H9 (cell line): ENCODE measurements at regions not wholly inside any gene's neighbourhood (a gene's known extent, or its start where the extent isn't known, plus 50 kb on each side); places are given as distances from the start of the nearest gene placed in this dataset.

ENCODE experiments used
- DNase-seq: peaks from one replicate; pipeline ENCODE4 v3.0.0-alpha.2; 2017
- H2AFZ ChIP-seq: one replicate; pipeline ENCODE4 v1.6.1; 2013; ENCODE audit warnings: mild to moderate bottlenecking, low read length, control low read depth, moderate library complexity
- H2AK5ac ChIP-seq: 2 replicates; pipeline ENCODE4 v1.6.1; 2013; ENCODE audit warnings: low read length, control low read depth, mixed read lengths; ENCODE audit not compliant: insufficient read length
- H2BK120ac ChIP-seq: one replicate; pipeline ENCODE4 v1.6.1; 2013; ENCODE audit warnings: low read depth, mild to moderate bottlenecking, low read length, control low read depth, inconsistent platforms; ENCODE audit not compliant: poor library complexity, severe bottlenecking
- H2BK12ac ChIP-seq: 2 replicates; pipeline ENCODE4 v1.6.1; 2013; ENCODE audit warnings: low read length, control low read depth, mixed read lengths, low read depth; ENCODE audit not compliant: insufficient read length
- H2BK15ac ChIP-seq: 2 replicates; pipeline ENCODE4 v1.6.1; 2013; ENCODE audit warnings: low read depth, low read length, control low read depth
- H2BK20ac ChIP-seq: one replicate; pipeline ENCODE4 v1.6.1; 2013; ENCODE audit warnings: low read depth, mild to moderate bottlenecking, low read length, control low read depth, inconsistent platforms; ENCODE audit not compliant: poor library complexity, severe bottlenecking
- H2BK5ac ChIP-seq: 2 replicates; pipeline ENCODE4 v1.6.1; 2013; ENCODE audit warnings: low read length, control low read depth, mixed read lengths; ENCODE audit not compliant: insufficient read length
- H3K14ac ChIP-seq: 2 replicates; pipeline ENCODE4 v1.6.1; 2013; ENCODE audit warnings: low read length, control low read depth; ENCODE audit not compliant: insufficient read depth
- H3K18ac ChIP-seq: 2 replicates; pipeline ENCODE4 v1.6.1; 2013; ENCODE audit warnings: low read depth, mild to moderate bottlenecking, mixed read lengths, low read length, control low read depth; ENCODE audit not compliant: insufficient read length
- H3K23ac ChIP-seq: 2 replicates; pipeline ENCODE4 v1.6.1; 2013; ENCODE audit warnings: low read length, control low read depth, mixed read lengths, low read depth; ENCODE audit not compliant: insufficient read length
- H3K23me2 ChIP-seq: 2 replicates; pipeline ENCODE4 v1.6.1; 2013; ENCODE audit warnings: low read depth, mild to moderate bottlenecking, mixed read lengths, low read length, control low read depth; ENCODE audit not compliant: insufficient read length, poor library complexity, severe bottlenecking
- H3K27ac ChIP-seq: 2 replicates; pipeline ENCODE4 v1.5.1; 2013; ENCODE audit warnings: low read length, control low read depth, mixed read lengths, low read depth; ENCODE audit not compliant: insufficient read length
- H3K27me3 ChIP-seq: 2 replicates; pipeline ENCODE4 v1.6.1; 2013; ENCODE audit warnings: low read length, control low read depth, inconsistent platforms; ENCODE audit not compliant: insufficient read depth
- H3K4ac ChIP-seq: 2 replicates; pipeline ENCODE4 v1.6.1; 2013; ENCODE audit warnings: low read depth, mild to moderate bottlenecking, control low read depth, inconsistent platforms, low read length, moderate library complexity
- H3K4me1 ChIP-seq: 2 replicates; pipeline ENCODE4 v1.6.1; 2013; ENCODE audit warnings: low read length, control low read depth, inconsistent platforms; ENCODE audit not compliant: insufficient read depth
- H3K4me2 ChIP-seq: 2 replicates; pipeline ENCODE4 v1.6.1; 2013; ENCODE audit warnings: low read length, control low read depth, mixed read lengths; ENCODE audit not compliant: insufficient read length, insufficient read depth
- H3K56ac ChIP-seq: 2 replicates; pipeline ENCODE4 v1.6.1; 2013; ENCODE audit warnings: low read depth, mild to moderate bottlenecking, mixed read lengths, low read length, control low read depth; ENCODE audit not compliant: insufficient read length
- H3K79me1 ChIP-seq: 2 replicates; pipeline ENCODE4 v1.6.1; 2013; ENCODE audit warnings: low read depth, mild to moderate bottlenecking, moderate library complexity, low read length, control low read depth, inconsistent platforms; ENCODE audit not compliant: insufficient read depth, poor library complexity, severe bottlenecking
- H3K79me2 ChIP-seq: 2 replicates; pipeline ENCODE4 v1.6.1; 2013; ENCODE audit warnings: low read length, control low read depth, inconsistent platforms; ENCODE audit not compliant: insufficient read depth
- H3K9ac ChIP-seq: 2 replicates; pipeline ENCODE4 v1.6.1; 2013; ENCODE audit warnings: low read length, control low read depth, mixed read lengths; ENCODE audit not compliant: insufficient read length; ENCODE audit errors: extremely low read depth
- H3K9me3 ChIP-seq: one replicate; pipeline ENCODE4 v1.6.1; 2013; ENCODE audit warnings: low read depth, low read length, inconsistent platforms; ENCODE audit not compliant: control insufficient read depth
- H3T11ph ChIP-seq: one replicate; pipeline ENCODE4 v1.6.1; 2013; ENCODE audit warnings: mild to moderate bottlenecking, low read length, control low read depth, inconsistent platforms
- H4K20me1 ChIP-seq: one replicate; pipeline ENCODE4 v1.6.1; 2013; ENCODE audit not compliant: control insufficient read depth, insufficient read length, insufficient read depth
- H4K5ac ChIP-seq: 2 replicates; pipeline ENCODE4 v1.6.1; 2013; ENCODE audit warnings: low read depth, mild to moderate bottlenecking, mixed read lengths, low read length, control low read depth; ENCODE audit not compliant: insufficient read length
- H4K8ac ChIP-seq: replicated peaks from 2 replicates; pipeline ENCODE4 v1.6.1; 2013; ENCODE audit warnings: low read length, control low read depth, mixed read lengths, low read depth; ENCODE audit not compliant: insufficient read length
- H4K91ac ChIP-seq: 2 replicates; pipeline ENCODE4 v1.6.1; 2013; ENCODE audit warnings: low read depth, mild to moderate bottlenecking, moderate library complexity, mixed read lengths, low read length, control low read depth; ENCODE audit not compliant: insufficient read length
- H3K27ac Mint-ChIP-seq, 3 experiments: 2 replicates in 2 of 3; 3 replicates in 1 of 3; pipeline ENCODE4 v1.8.0; 2020 to 2021; ENCODE audit warnings: mixed read lengths in 3 of 3, mild to moderate bottlenecking in 1 of 3, moderate library complexity in 1 of 3
- H3K27me3 Mint-ChIP-seq: 2 replicates; pipeline ENCODE4 v1.8.0; 2021; ENCODE audit warnings: low read depth, mild to moderate bottlenecking, moderate library complexity, mixed read lengths
- H3K36me3 Mint-ChIP-seq, 3 experiments: 2 replicates in 2 of 3; 3 replicates in 1 of 3; pipeline ENCODE4 v1.8.0; 2020 to 2021; ENCODE audit warnings: low read depth in 3 of 3, mixed read lengths in 3 of 3; ENCODE audit not compliant: insufficient read depth in 1 of 3
- H3K4me1 Mint-ChIP-seq, 2 experiments: 2 replicates each; pipeline ENCODE4 v1.8.0; 2020; ENCODE audit warnings: mixed read lengths in 2 of 2
- H3K4me3 Mint-ChIP-seq, 2 experiments: 2 replicates in 1 of 2; 3 replicates in 1 of 2; pipeline ENCODE4 v1.8.0; 2020 to 2021; ENCODE audit warnings: mild to moderate bottlenecking in 2 of 2, mixed read lengths in 2 of 2, moderate library complexity in 1 of 2
- H3K9me3 Mint-ChIP-seq, 2 experiments: 2 replicates in 1 of 2; 3 replicates in 1 of 2; pipeline ENCODE4 v1.8.0; 2020; ENCODE audit warnings: mild to moderate bottlenecking in 2 of 2, mixed read lengths in 2 of 2, moderate library complexity in 1 of 2
- CTCF ChIP-seq: fragments of 200-600 bp; sonication (generic); conservative IDR thresholded peaks from 3 replicates; pipeline ENCODE4 v1.8.0; 2021; ENCODE audit warnings: antibody characterized with exemption, mild to moderate bottlenecking
- WGBS: extraction: QIAGEN DNeasy Blood & Tissue Kit; methylation state at CpG from one replicate; pipeline ENCODE4 v1.1.7; 2013; ENCODE audit warnings: missing lambda C conversion rate, low lambda C conversion rate, mixed read lengths; ENCODE audit not compliant: insufficient read length; ENCODE audit errors: extremely low coverage; 5-methylcytosine and 5-hydroxymethylcytosine counted together

- no peaks in the 10 kb centered on the region for H3K79me2 ChIP-seq
- no peak overlapping the region for H4K91ac ChIP-seq
- H3K23ac ChIP-seq: no peak overlapping the region
- H3K18ac ChIP-seq: no peak overlapping the region
- Mint-ChIP-seq H3K27ac (no peak overlapping the region; a peak in 1 of 7 replicates), H3K4me3 (no peak overlapping the region), H3K27me3 (no peaks in the 10 kb centered on the region), H3K36me3 (no peaks in the 10 kb centered on the region), H3K9me3 (no peaks in the 10 kb centered on the region; a peak in 1 of 5 replicates), H3K4me1 (no peaks in the 10 kb centered on the region)
- no peak overlapping the region for H2BK15ac ChIP-seq
- WGBS: no CpG with 5 or more reads among the region's 5 CpGs
- H3T11ph ChIP-seq: no peak overlapping the region
- H3K23me2 ChIP-seq: no peaks in the 10 kb centered on the region
- DNase-seq: no peak
- H2AFZ ChIP-seq: no peak overlapping the region
- H4K8ac ChIP-seq: no peak overlapping the region
- no peak overlapping the region for H3K27ac ChIP-seq
- H3K9ac ChIP-seq: no peak overlapping the region
- no peak overlapping the region for H2BK12ac ChIP-seq
- H3K79me1 ChIP-seq: no peaks in the 10 kb centered on the region
- H3K4me1 ChIP-seq: no peaks in the 10 kb centered on the region
- no peak overlapping the region for H3K4ac ChIP-seq
- no peaks in the 10 kb centered on the region for H3K27me3 ChIP-seq
- H4K20me1 ChIP-seq: no peaks in the 10 kb centered on the region
- no peak overlapping the region for H4K5ac ChIP-seq
- H3K9me3 ChIP-seq: no peaks in the 10 kb centered on the region
- H3K14ac ChIP-seq: no peak overlapping the region
- H3K56ac ChIP-seq: no peak overlapping the region
- no peak overlapping the region for H2BK20ac ChIP-seq
- H2BK120ac ChIP-seq: no peak overlapping the region
- no peak overlapping the region for H3K4me2 ChIP-seq
- H2BK5ac ChIP-seq: no peak overlapping the region
- H2AK5ac ChIP-seq: no peak overlapping the region
- TF ChIP-seq CTCF: no peak
These were observed 874.2 kb upstream of the GJE1 start for GRCh38 chr6:141258516-141258915.
